Hepatocyte (in vitro differentiated cells): ENCODE measurements at regions not wholly inside any gene's neighbourhood (a gene's known extent, or its start where the extent isn't known, plus 50 kb on each side); places are given as distances from the start of the nearest gene placed in this dataset.

Experiments
- DNase-seq: peaks from one replicate; pipeline ENCODE4 v3.0.0-alpha.2; 2016; ENCODE audit warnings: low spot score
- H2AFZ ChIP-seq: fragments of 200-600 bp; sonication (generic); 2 replicates; pipeline ENCODE4 v1.6.0; 2016; ENCODE audit warnings: antibody characterized with exemption, mild to moderate bottlenecking
- H3K27ac ChIP-seq: fragments of 200-600 bp; sonication (generic); 2 replicates; pipeline ENCODE4 v1.5.1; 2016; ENCODE audit warnings: mild to moderate bottlenecking
- H3K27me3 ChIP-seq: fragments of 200-600 bp; sonication (generic); 2 replicates; pipeline ENCODE4 v1.6.1; 2016
- H3K36me3 ChIP-seq: fragments of 200-600 bp; sonication (generic); replicated peaks from 2 replicates; pipeline ENCODE4 v1.5.1; 2016; ENCODE audit warnings: low read depth; ENCODE audit not compliant: insufficient read depth
- H3K4me1 ChIP-seq: fragments of 200-600 bp; sonication (generic); 2 replicates; pipeline ENCODE4 v1.5.1; 2016; ENCODE audit warnings: mild to moderate bottlenecking, moderate library complexity; ENCODE audit not compliant: insufficient read depth
- H3K4me2 ChIP-seq: fragments of 200-600 bp; sonication (generic); 2 replicates; pipeline ENCODE4 v1.6.0; 2016
- H3K4me3 ChIP-seq: fragments of 200-600 bp; sonication (generic); 2 replicates; pipeline ENCODE4 v1.5.1; 2016; ENCODE audit warnings: mild to moderate bottlenecking
- H3K79me2 ChIP-seq: fragments of 200-600 bp; sonication (generic); 2 replicates; pipeline ENCODE4 v1.6.0; 2017; ENCODE audit warnings: mild to moderate bottlenecking
- H3K9me2 ChIP-seq: fragments of 200-600 bp; sonication (generic); replicated peaks from 2 replicates; pipeline ENCODE4 v1.6.0; 2017; ENCODE audit warnings: mild to moderate bottlenecking; ENCODE audit not compliant: insufficient read depth
- H3K9me3 ChIP-seq: fragments of 200-600 bp; sonication (generic); 2 replicates; pipeline ENCODE4 v1.5.1; 2016; ENCODE audit warnings: low read depth, mild to moderate bottlenecking
- H4K20me1 ChIP-seq: fragments of 200-600 bp; sonication (generic); 2 replicates; pipeline ENCODE4 v1.6.0; 2016; ENCODE audit warnings: mild to moderate bottlenecking; ENCODE audit not compliant: insufficient read depth, poor library complexity, severe bottlenecking
- CTCF ChIP-seq: fragments of 200-600 bp; sonication (generic); IDR thresholded peaks from 2 replicates; pipeline ENCODE4 v1.5.1; 2016; ENCODE audit warnings: antibody characterized with exemption, mild to moderate bottlenecking; ENCODE audit not compliant: poor library complexity
- EZH2 ChIP-seq: fragments of 200-600 bp; sonication (generic); IDR thresholded peaks from 2 replicates; pipeline ENCODE4 v1.6.1; 2016; ENCODE audit warnings: antibody characterized with exemption, mild to moderate bottlenecking, borderline replicate concordance
- EZH2phosphoT487 ChIP-seq: fragments of 200-600 bp; sonication (generic); IDR thresholded peaks from one replicate; pipeline ENCODE4 v1.6.1; 2018; ENCODE audit warnings: antibody characterized with exemption, mild to moderate bottlenecking, low read depth, moderate library complexity; ENCODE audit not compliant: unreplicated experiment, severe bottlenecking
- WGBS: methylation state at CpG from one replicate; pipeline ENCODE4 v1.1.6; 2016; ENCODE audit warnings: low lambda C conversion rate; ENCODE audit errors: missing lambda C conversion rate; 5-methylcytosine and 5-hydroxymethylcytosine counted together

DNA sequence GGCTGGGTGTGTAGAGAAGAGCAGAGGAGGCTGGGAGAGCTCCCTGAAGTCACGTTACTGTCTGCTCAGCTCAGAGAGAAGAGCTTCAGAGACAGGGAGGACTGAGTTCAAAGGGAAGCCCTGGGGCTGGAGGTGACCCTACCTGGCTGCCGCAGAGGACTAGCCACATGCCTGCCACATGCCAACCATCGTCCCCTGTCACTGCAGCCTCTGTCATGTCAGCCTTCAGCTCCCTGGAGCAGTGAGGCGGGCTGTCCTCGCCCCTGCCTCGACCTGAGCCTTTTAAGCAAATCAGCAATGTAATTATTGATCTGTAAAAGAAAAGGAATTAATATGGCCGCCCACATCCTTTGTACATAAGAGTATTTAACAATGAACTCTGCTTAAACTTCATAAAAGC is 89.3 kb upstream of the RET start:
- DNase-seq, result peak; percentile 3
- Histone ChIP-seq H3K79me2 (no peaks in the 10 kb centered on the region), H4K20me1 (no peaks in the 10 kb centered on the region), H3K4me1 (no peaks in the 10 kb centered on the region), H3K4me3 (no peak overlapping the region), H3K27ac (no peak overlapping the region), H2AFZ (no peak overlapping the region), H3K9me2 (no peaks in the 10 kb centered on the region), H3K27me3 (no peaks in the 10 kb centered on the region), H3K36me3 (no peaks in the 10 kb centered on the region), H3K9me3 (no peaks in the 10 kb centered on the region), H3K4me2 (no peak overlapping the region)
- WGBS, result 88% methylated on average over 7 of the region's 7 CpGs
- TF ChIP-seq CTCF, result no peak
- TF ChIP-seq EZH2phosphoT487, result no peak
- no peak for TF ChIP-seq EZH2

DNA sequence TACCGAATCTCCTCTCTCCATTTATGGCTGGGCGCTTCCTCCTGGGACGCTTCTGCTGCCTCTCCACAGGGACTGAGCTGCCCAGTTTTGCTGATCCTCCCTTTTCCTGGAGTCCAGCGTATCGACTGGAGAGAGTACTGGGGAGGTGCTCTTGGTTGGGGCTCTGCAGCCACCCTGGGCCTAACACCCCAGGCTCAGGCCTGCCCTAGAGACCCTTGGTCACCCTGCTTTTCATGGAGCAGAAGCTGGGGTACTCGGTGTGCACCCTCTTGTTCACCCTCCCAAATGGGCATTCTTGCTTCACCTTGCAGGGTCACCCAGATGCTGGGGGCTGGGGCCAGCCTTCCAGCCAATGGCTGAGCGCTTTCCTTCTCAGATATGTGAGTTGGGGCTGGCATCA is 88.8 kb upstream of the RET start:
- no peak overlapping the region for H2AFZ ChIP-seq
- no peaks in the 10 kb centered on the region for H3K4me1 ChIP-seq
- H3K4me2 ChIP-seq, result no peak overlapping the region
- H3K27ac ChIP-seq, result no peak overlapping the region
- no peaks in the 10 kb centered on the region for H4K20me1 ChIP-seq
- no peaks in the 10 kb centered on the region for H3K27me3 ChIP-seq
- no peak overlapping the region for H3K4me3 ChIP-seq
- H3K36me3 ChIP-seq, result no peaks in the 10 kb centered on the region
- H3K9me3 ChIP-seq, result no peaks in the 10 kb centered on the region
- WGBS, result 93% methylated on average over 7 of the region's 7 CpGs
- no peaks in the 10 kb centered on the region for H3K79me2 ChIP-seq
- TF ChIP-seq EZH2 (no peak), CTCF (no peak), EZH2phosphoT487 (no peak)
- DNase-seq, result peak; percentile 2
- H3K9me2 ChIP-seq, result no peaks in the 10 kb centered on the region

DNA sequence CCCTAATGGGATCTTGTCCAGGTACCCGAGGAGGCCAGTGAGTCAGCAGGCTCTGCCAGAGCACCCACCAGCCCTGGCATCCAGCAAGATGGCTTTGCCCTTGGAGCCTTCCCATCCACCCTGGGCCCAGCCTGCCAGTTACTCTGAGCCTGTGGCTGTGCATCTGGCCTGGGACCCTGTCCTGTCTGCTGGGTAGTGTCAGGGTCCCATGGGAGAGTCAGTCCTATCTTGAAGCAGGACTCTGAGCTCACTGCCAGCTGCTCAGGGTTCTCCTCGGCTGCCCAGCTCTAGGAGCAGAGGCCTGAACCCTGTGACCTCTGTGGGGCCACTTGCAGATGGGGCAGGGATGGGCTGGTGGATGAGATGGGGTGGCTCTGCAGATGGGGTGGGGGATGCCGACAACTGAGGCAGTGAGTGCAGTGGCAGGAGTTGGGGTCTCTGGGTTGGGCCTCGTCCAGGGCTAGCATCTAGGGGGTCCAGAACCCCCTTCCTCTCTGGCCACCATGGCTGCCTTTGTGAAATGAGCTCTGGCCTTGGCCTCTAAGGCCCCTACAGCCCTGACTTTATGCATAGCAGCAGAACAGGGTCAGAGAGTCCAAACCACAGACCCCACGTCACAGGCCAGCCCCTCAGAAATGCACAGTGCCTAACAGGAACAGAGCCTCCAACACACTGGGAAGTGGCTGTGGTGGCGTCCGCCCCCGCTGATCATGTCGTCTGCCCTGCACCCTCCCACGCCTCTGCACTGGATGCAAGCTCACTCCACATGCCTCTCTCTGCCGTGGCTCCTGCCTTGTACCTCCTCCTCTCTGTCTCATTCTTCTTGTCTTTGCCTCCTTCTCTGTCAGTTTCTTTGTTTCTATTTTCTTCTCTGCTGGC is 88.1 kb upstream of the RET start:
- no peak overlapping the region for H3K4me3 ChIP-seq
- no peak overlapping the region for H2AFZ ChIP-seq
- no peaks in the 10 kb centered on the region for H3K36me3 ChIP-seq
- no peak overlapping the region for H3K27ac ChIP-seq
- H3K79me2 ChIP-seq, result no peaks in the 10 kb centered on the region
- WGBS, result 76% methylated on average over 10 of the region's 11 CpGs
- no peaks in the 10 kb centered on the region for H3K4me1 ChIP-seq
- H3K4me2 ChIP-seq, result no peak overlapping the region
- DNase-seq, result no peak
- H3K27me3 ChIP-seq, result no peaks in the 10 kb centered on the region
- H3K9me2 ChIP-seq, result no peaks in the 10 kb centered on the region
- H4K20me1 ChIP-seq, result no peaks in the 10 kb centered on the region
- TF ChIP-seq CTCF, result no peak
- TF ChIP-seq EZH2, result no peak
- no peak for TF ChIP-seq EZH2phosphoT487
- no peaks in the 10 kb centered on the region for H3K9me3 ChIP-seq
